ENCODE measurements at regions not wholly inside any gene's neighbourhood (a gene's known extent, or its start where the extent isn't known, plus 50 kb on each side); places are given as distances from the start of the nearest gene placed in this dataset.
A peak's percentile ranks its signal among the peaks of the same experiment; 100 is the strongest.

DNA sequence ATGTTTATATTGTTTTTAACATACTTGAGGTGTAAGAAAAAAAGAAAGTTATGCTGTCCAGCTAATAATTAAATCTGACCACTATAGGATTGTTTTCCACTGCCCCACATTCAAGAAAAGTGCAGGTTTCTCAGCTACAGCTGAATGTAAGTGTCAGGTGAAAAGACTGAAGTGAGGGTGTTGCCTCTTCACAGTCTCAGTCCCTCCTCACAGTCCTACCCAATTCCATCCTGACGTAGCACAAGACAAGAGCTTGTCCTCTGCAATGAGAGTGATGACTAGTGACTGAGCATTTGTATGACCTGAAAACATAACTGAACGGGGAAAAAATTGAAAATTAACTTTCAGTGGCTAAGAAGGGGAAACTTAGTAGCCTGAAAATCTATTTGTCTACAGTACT is 1039.5 kb downstream of the ADGRL2 start:
- DNase-seq (ENCODE audit: low read depth in 6 of 9, low spot score in 9 of 9), result no peak
- no peak overlapping the region for H3K27ac ChIP-seq (ENCODE audit: low read depth in 1 of 2, low read length in 1 of 2)
- H3K9me3 ChIP-seq (ENCODE audit: control insufficient read depth in 2 of 2, insufficient read depth in 1 of 2, low read length in 1 of 2), result no peaks in the 10 kb centered on the region
- H3K4me1 ChIP-seq (ENCODE audit: control insufficient read depth in 2 of 2, insufficient read depth in 2 of 2, low read length in 2 of 2), result no peaks in the 10 kb centered on the region
- H3K36me3 ChIP-seq (ENCODE audit: control insufficient read depth in 2 of 2, insufficient read depth in 2 of 2, low read length in 1 of 2), result no peaks in the 10 kb centered on the region
- H3K4me3 ChIP-seq (ENCODE audit: low read length in 2 of 2), result no peak overlapping the region
- 41% methylated on average over 2 of the region's 2 CpGs for WGBS
- no peaks in the 10 kb centered on the region for H3K27me3 ChIP-seq (ENCODE audit: control insufficient read depth in 2 of 2, insufficient read depth in 1 of 2, low read length in 1 of 2)

GRCh38 chr1:82837766-82838465 is 1037.2 kb downstream of the ADGRL2 start:
- Histone ChIP-seq H3K27me3 (ENCODE audit: control insufficient read depth in 2 of 2, insufficient read depth in 1 of 2, low read length in 1 of 2) (no peaks in the 10 kb centered on the region), H3K27ac (ENCODE audit: low read depth in 1 of 2, low read length in 1 of 2) (no peak overlapping the region), H3K36me3 (ENCODE audit: control insufficient read depth in 2 of 2, insufficient read depth in 2 of 2, low read length in 1 of 2) (no peaks in the 10 kb centered on the region), H3K4me3 (ENCODE audit: low read length in 2 of 2) (no peak overlapping the region), H3K4me1 (ENCODE audit: control insufficient read depth in 2 of 2, insufficient read depth in 2 of 2, low read length in 2 of 2) (no peaks in the 10 kb centered on the region), H3K9me3 (ENCODE audit: control insufficient read depth in 2 of 2, insufficient read depth in 1 of 2, low read length in 1 of 2) (no peaks in the 10 kb centered on the region)
- DNase-seq (ENCODE audit: low read depth in 6 of 9, low spot score in 9 of 9), result no peak
- 91% methylated on average over 6 of the region's 6 CpGs for WGBS

GRCh38 chr1:82836973-82837680 is 1036.4 kb downstream of the ADGRL2 start:
- H3K9me3 ChIP-seq (ENCODE audit: control insufficient read depth in 2 of 2, insufficient read depth in 1 of 2, low read length in 1 of 2), result no peaks in the 10 kb centered on the region
- DNase-seq (ENCODE audit: low read depth in 6 of 9, low spot score in 9 of 9), result no peak
- no peaks in the 10 kb centered on the region for H3K27me3 ChIP-seq (ENCODE audit: control insufficient read depth in 2 of 2, insufficient read depth in 1 of 2, low read length in 1 of 2)
- H3K4me3 ChIP-seq (ENCODE audit: low read length in 2 of 2), result no peak overlapping the region
- 94% methylated on average over 4 of the region's 4 CpGs for WGBS
- no peak overlapping the region for H3K27ac ChIP-seq (ENCODE audit: low read depth in 1 of 2, low read length in 1 of 2)
- H3K4me1 ChIP-seq (ENCODE audit: control insufficient read depth in 2 of 2, insufficient read depth in 2 of 2, low read length in 2 of 2), result no peaks in the 10 kb centered on the region
- H3K36me3 ChIP-seq (ENCODE audit: control insufficient read depth in 2 of 2, insufficient read depth in 2 of 2, low read length in 1 of 2), result no peaks in the 10 kb centered on the region

- WGBS, result 97% methylated on average over 7 of the region's 7 CpGs
- no peaks in the 10 kb centered on the region for H3K9me3 ChIP-seq (ENCODE audit: control insufficient read depth in 2 of 2, insufficient read depth in 1 of 2, low read length in 1 of 2)
- H3K4me1 ChIP-seq (ENCODE audit: control insufficient read depth in 2 of 2, insufficient read depth in 2 of 2, low read length in 2 of 2), result no peaks in the 10 kb centered on the region
- no peak for DNase-seq (ENCODE audit: low read depth in 6 of 9, low spot score in 9 of 9)
- H3K27ac ChIP-seq (ENCODE audit: low read depth in 1 of 2, low read length in 1 of 2), result no peak overlapping the region
- no peaks in the 10 kb centered on the region for H3K36me3 ChIP-seq (ENCODE audit: control insufficient read depth in 2 of 2, insufficient read depth in 2 of 2, low read length in 1 of 2)
- H3K4me3 ChIP-seq (ENCODE audit: low read length in 2 of 2), result no peak overlapping the region
- no peaks in the 10 kb centered on the region for H3K27me3 ChIP-seq (ENCODE audit: control insufficient read depth in 2 of 2, insufficient read depth in 1 of 2, low read length in 1 of 2)
Observed at GRCh38 chr1:82836213-82836972, 1035.7 kb downstream of the ADGRL2 start.

- H3K4me3 ChIP-seq (ENCODE audit: low read length in 2 of 2), result no peak overlapping the region
- no peaks in the 10 kb centered on the region for H3K36me3 ChIP-seq (ENCODE audit: control insufficient read depth in 2 of 2, insufficient read depth in 2 of 2, low read length in 1 of 2)
- H3K9me3 ChIP-seq (ENCODE audit: control insufficient read depth in 2 of 2, insufficient read depth in 1 of 2, low read length in 1 of 2), result no peaks in the 10 kb centered on the region
- peak; percentile 15 to 78 (median 40) for DNase-seq (ENCODE audit: low read depth in 6 of 9, low spot score in 9 of 9)
- no peak overlapping the region for H3K27ac ChIP-seq (ENCODE audit: low read depth in 1 of 2, low read length in 1 of 2)
- 66% methylated on average over 6 of the region's 6 CpGs for WGBS
- no peaks in the 10 kb centered on the region for H3K4me1 ChIP-seq (ENCODE audit: control insufficient read depth in 2 of 2, insufficient read depth in 2 of 2, low read length in 2 of 2)
- H3K27me3 ChIP-seq (ENCODE audit: control insufficient read depth in 2 of 2, insufficient read depth in 1 of 2, low read length in 1 of 2), result no peaks in the 10 kb centered on the region
Observed at GRCh38 chr1:82830690-82831380, 1030.1 kb downstream of the ADGRL2 start.

DNA sequence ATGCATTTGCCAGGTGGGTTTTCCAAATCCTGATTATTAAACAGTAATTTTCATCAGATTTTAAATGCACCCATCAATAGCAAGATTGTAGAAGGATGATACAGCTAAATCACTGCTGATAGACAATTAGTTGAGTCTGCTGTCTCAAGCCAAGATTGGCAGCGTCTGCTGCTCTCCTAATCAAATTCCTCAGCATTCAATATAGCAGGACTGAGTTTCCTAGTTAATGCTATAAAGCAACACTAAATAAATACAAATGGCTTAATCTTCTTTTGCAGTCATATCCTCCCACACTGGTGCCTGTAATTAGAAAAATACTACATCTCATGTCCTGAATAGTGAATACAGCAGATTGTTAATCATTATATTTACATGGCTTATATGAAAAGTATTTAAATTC is 1028.8 kb downstream of the ADGRL2 start:
- no peak overlapping the region for H3K27ac ChIP-seq (ENCODE audit: low read depth in 1 of 2, low read length in 1 of 2)
- no peak overlapping the region for H3K4me3 ChIP-seq (ENCODE audit: low read length in 2 of 2)
- H3K9me3 ChIP-seq (ENCODE audit: control insufficient read depth in 2 of 2, insufficient read depth in 1 of 2, low read length in 1 of 2), result no peaks in the 10 kb centered on the region
- no peaks in the 10 kb centered on the region for H3K36me3 ChIP-seq (ENCODE audit: control insufficient read depth in 2 of 2, insufficient read depth in 2 of 2, low read length in 1 of 2)
- 92% methylated on average over 1 of the region's 1 CpG for WGBS
- no peaks in the 10 kb centered on the region for H3K27me3 ChIP-seq (ENCODE audit: control insufficient read depth in 2 of 2, insufficient read depth in 1 of 2, low read length in 1 of 2)
- no peak for DNase-seq (ENCODE audit: low read depth in 6 of 9, low spot score in 9 of 9)
- no peaks in the 10 kb centered on the region for H3K4me1 ChIP-seq (ENCODE audit: control insufficient read depth in 2 of 2, insufficient read depth in 2 of 2, low read length in 2 of 2)

GRCh38 chr1:82823876-82824275 is 1023.1 kb downstream of the ADGRL2 start:
- Histone ChIP-seq H3K36me3 (ENCODE audit: control insufficient read depth in 2 of 2, insufficient read depth in 2 of 2, low read length in 1 of 2) (no peaks in the 10 kb centered on the region), H3K9me3 (ENCODE audit: control insufficient read depth in 2 of 2, insufficient read depth in 1 of 2, low read length in 1 of 2) (no peaks in the 10 kb centered on the region), H3K27ac (ENCODE audit: low read depth in 1 of 2, low read length in 1 of 2) (no peak overlapping the region), H3K27me3 (ENCODE audit: control insufficient read depth in 2 of 2, insufficient read depth in 1 of 2, low read length in 1 of 2) (no peaks in the 10 kb centered on the region), H3K4me1 (ENCODE audit: control insufficient read depth in 2 of 2, insufficient read depth in 2 of 2, low read length in 2 of 2) (no peaks in the 10 kb centered on the region), H3K4me3 (ENCODE audit: low read length in 2 of 2) (no peak overlapping the region)
- WGBS, result 66% methylated on average over 3 of the region's 3 CpGs
- DNase-seq (ENCODE audit: low read depth in 6 of 9, low spot score in 9 of 9), result no peak

DNA sequence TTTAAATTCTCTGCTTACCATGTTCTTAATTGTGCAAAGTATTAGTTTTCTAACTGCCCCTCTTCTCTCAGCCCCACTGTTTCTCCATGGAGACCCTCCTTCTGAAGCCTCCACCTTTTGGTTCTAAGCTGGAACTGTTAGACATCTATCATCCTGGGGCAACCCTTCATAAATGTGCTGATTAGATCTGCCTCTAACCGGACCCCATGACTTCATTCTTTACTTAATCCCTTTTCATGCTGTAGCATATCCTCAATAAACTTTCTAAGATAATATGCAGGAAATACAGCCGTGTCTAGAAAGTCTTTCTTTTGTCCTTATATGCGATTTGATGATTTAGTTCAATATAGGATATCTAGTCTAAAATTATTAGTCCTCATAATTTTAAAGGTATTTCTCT is 1020.1 kb downstream of the ADGRL2 start:
- no peaks in the 10 kb centered on the region for H3K36me3 ChIP-seq (ENCODE audit: control insufficient read depth in 2 of 2, insufficient read depth in 2 of 2, low read length in 1 of 2)
- no peak overlapping the region for H3K4me3 ChIP-seq (ENCODE audit: low read length in 2 of 2)
- no peak overlapping the region for H3K27ac ChIP-seq (ENCODE audit: low read depth in 1 of 2, low read length in 1 of 2)
- H3K27me3 ChIP-seq (ENCODE audit: control insufficient read depth in 2 of 2, insufficient read depth in 1 of 2, low read length in 1 of 2), result no peaks in the 10 kb centered on the region
- DNase-seq (ENCODE audit: low read depth in 6 of 9, low spot score in 9 of 9), result no peak
- no peaks in the 10 kb centered on the region for H3K4me1 ChIP-seq (ENCODE audit: control insufficient read depth in 2 of 2, insufficient read depth in 2 of 2, low read length in 2 of 2)
- no peaks in the 10 kb centered on the region for H3K9me3 ChIP-seq (ENCODE audit: control insufficient read depth in 2 of 2, insufficient read depth in 1 of 2, low read length in 1 of 2)
- 95% methylated on average over 3 of the region's 3 CpGs for WGBS

GRCh38 chr1:82819234-82819633 is 1018.5 kb downstream of the ADGRL2 start:
- no peak overlapping the region for H3K27ac ChIP-seq (ENCODE audit: low read depth in 1 of 2, low read length in 1 of 2)
- H3K9me3 ChIP-seq (ENCODE audit: control insufficient read depth in 2 of 2, insufficient read depth in 1 of 2, low read length in 1 of 2), result no peaks in the 10 kb centered on the region
- no peak overlapping the region for H3K4me3 ChIP-seq (ENCODE audit: low read length in 2 of 2)
- no peaks in the 10 kb centered on the region for H3K4me1 ChIP-seq (ENCODE audit: control insufficient read depth in 2 of 2, insufficient read depth in 2 of 2, low read length in 2 of 2)
- 86% methylated on average over 1 of the region's 1 CpG for WGBS
- DNase-seq (ENCODE audit: low read depth in 6 of 9, low spot score in 9 of 9), result peak in 1 of 9 donors; percentile 16
- H3K27me3 ChIP-seq (ENCODE audit: control insufficient read depth in 2 of 2, insufficient read depth in 1 of 2, low read length in 1 of 2), result no peaks in the 10 kb centered on the region
- no peaks in the 10 kb centered on the region for H3K36me3 ChIP-seq (ENCODE audit: control insufficient read depth in 2 of 2, insufficient read depth in 2 of 2, low read length in 1 of 2)
